GM18520 (cell line): ENCODE measurements at regions not wholly inside any gene's neighbourhood (a gene's known extent, or its start where the extent isn't known, plus 50 kb on each side); places are given as distances from the start of the nearest gene placed in this dataset.
A peak's percentile ranks its signal among the peaks of the same experiment; 100 is the strongest.

Source experiments
- ATAC-seq: cut with Tn5 transposase; IDR thresholded peaks from one replicate; pipeline ENCODE4 v1.9.1; 2021; ENCODE audit not compliant: unreplicated experiment

GRCh38 chr1:209041927-209042326 lies 541.6 kb upstream of the CAMK1G start:
- ATAC-seq = no peak

DNA sequence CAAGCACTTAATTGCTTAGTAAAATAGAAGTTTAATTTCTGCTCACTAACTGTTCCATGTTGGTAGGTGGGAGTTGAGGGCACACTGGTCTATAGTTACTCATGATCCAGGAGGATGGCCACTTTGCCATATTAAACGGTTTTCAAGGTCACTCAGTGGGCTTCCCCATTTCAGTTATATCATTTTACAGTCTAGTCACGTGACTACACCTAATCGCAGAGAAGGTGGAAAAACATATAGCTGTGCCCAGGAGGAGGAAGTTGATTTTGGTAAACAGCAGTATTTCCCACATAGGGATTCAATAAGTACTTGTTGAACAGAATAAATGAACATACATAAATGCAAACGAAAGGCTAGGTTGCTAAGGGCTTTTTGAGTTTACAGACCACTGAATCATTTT lies 541.1 kb upstream of the CAMK1G start:
- no peak for ATAC-seq

DNA sequence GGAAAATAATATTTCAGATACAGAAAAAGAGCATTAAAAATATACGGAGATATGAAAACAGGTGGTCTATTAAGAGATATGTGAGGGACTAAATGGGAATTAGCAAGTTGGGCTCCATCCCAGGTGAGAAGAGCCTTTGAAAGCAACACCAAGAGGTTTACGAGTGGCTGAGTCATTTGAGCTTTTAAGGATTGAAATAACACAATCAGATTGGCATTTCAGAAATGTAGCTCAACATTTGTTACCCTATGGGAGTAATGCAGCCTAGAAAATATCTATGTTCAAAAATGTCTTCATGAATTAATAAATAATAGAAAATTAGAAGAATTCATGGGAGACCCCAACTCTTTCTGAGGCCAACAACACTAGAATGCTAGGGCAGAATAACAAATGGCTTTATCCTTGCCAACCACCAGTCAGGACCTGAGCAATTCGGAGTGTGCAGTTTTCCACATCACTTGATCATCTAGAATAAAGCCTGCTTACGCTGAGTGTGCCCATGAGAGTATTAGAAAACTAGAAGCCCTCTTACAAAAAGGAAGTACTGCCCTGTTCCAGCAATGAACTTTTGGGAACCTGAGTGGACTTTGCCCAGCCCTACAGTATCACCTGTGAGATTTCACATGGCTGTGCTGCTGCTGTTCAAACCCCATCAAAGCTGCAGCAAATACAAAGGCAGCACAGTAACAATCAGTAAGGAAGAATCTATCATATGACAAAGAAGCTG lies 538.0 kb upstream of the CAMK1G start:
- no peak for ATAC-seq

DNA sequence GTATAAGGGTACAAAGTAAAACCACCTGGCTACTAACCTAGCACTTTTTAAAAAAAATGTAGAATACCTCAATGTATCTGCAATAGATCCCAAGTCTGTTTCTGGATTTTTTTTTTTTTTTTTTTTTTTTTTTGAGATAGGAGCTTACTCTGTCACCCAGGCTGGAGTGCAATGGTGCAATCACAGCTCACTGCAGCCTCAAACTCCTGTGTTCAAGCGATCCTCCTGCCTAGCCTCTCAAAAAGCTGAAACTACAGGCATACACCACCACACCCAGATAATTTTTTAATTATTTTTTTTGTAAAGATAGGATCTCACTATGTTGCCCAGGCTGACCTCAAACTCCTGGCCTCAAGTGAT lies 537.5 kb upstream of the CAMK1G start:
- no peak for ATAC-seq

GRCh38 chr1:209046935-209047334 lies 536.6 kb upstream of the CAMK1G start:
- no peak for ATAC-seq

- no peak for ATAC-seq
Measured at GRCh38 chr1:209048941-209049669, 534.4 kb upstream of the CAMK1G start.

GRCh38 chr1:209051570-209051969 lies 531.9 kb upstream of the CAMK1G start:
- no peak for ATAC-seq

DNA sequence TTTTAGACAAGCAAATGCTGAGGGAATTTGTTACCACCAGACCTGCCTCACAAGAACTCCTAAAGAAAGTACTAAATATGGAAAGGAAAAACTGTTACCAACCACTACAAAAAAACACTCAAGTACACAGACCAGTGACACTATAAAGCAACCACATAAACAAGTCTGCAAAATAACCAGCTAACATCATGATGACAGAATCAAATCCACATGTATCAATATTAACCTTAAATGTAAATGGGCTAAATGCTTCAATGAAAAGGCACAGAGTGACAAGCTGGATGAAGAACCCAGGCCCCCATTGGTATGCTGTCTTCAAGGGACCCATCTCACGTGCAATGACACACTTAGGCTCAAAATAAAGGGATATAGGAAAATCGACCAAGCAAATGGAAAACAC lies 529.9 kb upstream of the CAMK1G start:
- no peak for ATAC-seq

- no peak for ATAC-seq
Measured at GRCh38 chr1:209057083-209057482, 526.4 kb upstream of the CAMK1G start.

GRCh38 chr1:209057901-209058300 lies 525.6 kb upstream of the CAMK1G start:
- no peak for ATAC-seq

DNA sequence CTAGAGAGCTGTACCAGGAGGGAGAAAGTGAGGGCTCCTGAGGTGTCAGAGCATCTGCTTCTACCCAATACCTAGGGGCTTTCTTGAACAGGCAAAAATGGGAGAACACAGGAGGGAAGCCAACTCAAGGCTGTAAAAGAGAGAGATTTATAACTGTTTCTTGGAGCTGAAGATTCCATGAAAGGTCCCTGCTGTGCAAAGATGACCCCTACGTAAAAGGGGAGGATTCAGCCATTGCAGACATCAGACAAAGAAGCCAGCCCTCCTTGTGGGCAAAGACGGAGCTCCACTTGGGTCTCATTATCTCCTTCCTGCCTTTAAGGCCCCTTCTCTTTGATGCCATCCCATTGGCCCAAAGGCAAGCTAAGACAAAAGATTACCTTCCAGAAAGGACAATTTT lies 524.1 kb upstream of the CAMK1G start:
- ATAC-seq = no peak

GRCh38 chr1:209059981-209060380 lies 523.5 kb upstream of the CAMK1G start:
- ATAC-seq = no peak

GRCh38 chr1:209062081-209062620 lies 521.4 kb upstream of the CAMK1G start:
- no peak for ATAC-seq

- peak; percentile 40 for ATAC-seq
Measured at GRCh38 chr1:209062863-209063262, 520.7 kb upstream of the CAMK1G start.

DNA sequence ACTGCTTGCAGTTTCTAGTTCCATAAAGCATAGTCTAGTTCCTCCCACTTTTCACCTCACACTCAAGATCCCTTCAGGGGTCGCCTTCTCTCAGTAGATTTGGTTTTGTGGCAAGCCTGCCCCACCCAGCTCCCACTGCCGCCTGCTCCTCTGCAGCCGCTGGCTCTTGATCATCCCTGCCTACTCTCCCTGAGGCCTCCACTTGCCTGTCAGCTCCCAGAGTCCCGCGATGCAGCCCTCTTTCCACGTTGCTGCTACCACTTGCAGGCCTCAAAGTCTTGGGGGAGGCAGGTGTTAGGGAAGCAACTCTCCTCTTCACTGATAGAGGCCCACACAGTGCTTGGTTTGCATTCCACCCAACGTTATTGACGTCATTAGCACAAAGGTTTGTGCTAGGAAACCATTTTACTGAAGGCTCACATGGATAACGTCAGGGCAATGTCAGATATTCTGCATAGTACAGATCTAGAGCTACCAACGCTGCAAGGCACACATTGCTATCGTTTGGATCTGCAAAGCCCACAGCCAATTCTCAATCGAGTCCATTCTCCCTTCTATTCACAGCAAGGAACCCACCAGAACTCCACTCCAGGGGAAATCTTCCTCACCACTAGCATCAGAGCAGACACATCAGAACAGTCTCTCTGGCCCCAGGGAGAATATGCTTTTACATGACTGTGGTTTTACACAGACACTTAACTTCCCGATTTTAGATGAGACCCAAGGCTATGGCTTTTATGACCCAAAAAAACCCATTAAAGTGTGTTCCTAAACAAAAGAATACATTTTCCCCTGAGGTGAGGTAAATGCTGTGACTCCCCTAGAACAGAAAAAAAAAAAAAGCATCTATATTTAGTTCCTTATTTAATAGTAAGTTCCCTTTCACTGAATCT lies 519.5 kb upstream of the CAMK1G start:
- ATAC-seq = no peak

DNA sequence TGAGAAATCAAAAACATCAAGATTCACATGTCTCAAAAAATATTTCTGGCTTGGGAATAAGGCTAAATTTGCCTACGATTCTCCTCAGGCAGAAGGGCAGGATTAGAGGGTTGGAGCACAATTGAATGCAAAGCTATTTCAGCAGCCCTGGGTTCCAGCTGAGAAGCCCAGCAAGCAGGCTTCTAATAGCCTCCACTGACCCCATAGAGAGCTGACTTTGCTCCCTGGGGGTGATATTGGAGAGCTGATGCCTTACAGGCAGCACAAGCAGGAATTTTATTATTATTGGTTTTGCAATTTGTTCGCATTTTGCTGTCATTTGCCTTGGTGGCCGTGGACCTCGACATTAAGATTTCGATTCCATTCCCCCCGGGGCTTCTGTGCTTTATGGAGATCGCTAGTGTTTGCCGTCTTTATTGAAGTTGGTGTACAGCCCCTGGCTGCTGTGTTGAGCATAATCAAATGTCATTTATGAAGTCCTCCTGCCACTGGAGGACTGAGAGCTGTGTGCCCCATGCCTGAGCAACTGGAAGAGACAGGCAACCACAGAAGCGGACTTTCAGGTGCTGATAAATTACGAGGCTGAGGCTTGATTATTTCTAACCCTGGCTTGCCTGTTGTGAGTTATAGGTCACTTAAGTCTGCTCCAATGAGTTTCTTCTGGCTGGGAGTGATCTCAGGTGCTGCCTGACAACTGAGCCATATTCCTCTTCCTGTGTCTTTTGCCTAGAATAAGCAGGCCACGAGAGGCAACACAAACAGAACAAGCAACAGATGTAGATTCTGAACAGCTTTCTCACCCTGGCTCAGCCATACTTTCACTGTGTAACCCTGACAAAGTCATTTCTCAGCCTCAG lies 518.4 kb upstream of the CAMK1G start:
- ATAC-seq = no peak

DNA sequence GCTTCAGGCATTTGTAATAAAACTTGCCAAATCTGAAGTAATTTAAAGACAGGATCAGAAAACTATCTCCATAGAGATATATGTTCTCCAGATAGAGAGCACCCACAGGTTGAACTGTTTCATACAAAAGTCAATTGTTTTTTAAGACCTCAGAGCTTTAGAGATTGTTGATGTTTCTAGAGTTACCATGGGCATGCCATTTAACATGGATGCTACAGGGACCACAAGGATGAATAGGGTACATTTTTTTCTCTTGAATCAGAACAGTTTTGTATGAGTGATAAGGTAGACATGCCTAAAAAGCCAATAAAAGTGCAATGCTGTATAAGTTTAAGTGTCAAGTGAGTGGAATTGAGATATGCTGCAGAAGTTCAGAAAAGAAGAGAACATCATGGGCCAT lies 511.0 kb upstream of the CAMK1G start:
- ATAC-seq = no peak

DNA sequence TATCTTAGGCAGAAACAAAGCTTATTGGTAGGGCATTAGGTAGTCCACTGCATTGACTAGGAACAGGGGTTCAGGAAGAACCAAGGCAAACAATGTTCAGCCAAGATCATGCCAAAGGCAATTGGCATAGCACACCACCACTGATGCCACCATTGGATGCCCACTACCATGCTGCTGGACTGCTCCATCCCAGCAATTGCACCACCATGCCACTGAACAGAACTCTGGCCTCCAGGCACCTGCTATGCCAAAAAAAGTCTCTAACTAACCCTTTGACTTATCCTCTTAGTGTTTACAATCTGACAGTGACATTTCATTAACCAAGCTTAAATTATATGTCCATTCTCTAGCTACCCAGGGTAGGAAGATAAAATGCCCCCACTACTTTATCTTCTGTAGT lies 509.6 kb upstream of the CAMK1G start:
- no peak for ATAC-seq

GRCh38 chr1:209074575-209075250 lies 508.8 kb upstream of the CAMK1G start:
- no peak for ATAC-seq

DNA sequence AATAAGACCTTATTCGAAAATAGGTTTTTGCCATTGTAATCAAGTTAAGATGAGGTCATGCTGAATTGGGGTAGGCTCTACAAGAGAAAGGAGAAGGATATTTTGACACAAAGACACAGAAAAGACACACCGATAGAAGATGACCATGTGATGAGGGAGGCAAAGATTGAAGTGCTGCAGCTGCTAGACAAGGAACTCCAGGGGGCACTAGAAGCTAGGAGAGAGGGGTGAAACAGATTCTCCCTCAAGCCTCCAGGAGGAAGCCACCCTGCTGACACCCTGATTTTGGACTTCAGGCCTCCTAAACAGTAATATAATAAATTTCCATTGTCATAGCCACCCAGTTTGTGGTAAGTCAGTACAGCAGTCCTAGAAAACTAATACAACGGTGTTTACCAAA lies 506.8 kb upstream of the CAMK1G start:
- ATAC-seq = no peak
